Putamen (tissue), 1 donor: ENCODE measurements at regions not wholly inside any gene's neighbourhood (a gene's known extent, or its start where the extent isn't known, plus 50 kb on each side); places are given as distances from the start of the nearest gene placed in this dataset.

Source experiments
- DNase-seq: peaks from one replicate; pipeline ENCODE4 v3.0.0-alpha.2; 2016; ENCODE audit warnings: low spot score

GRCh38 chr20:63128367-63128766, 87.6 kb downstream of the YTHDF1 start:
- no peak for DNase-seq

GRCh38 chr20:63127700-63128364, 88.1 kb downstream of the YTHDF1 start:
- no peak for DNase-seq

GRCh38 chr20:63126876-63127699, 88.8 kb downstream of the YTHDF1 start:
- DNase-seq = no peak

GRCh38 chr20:63125838-63126601, 89.9 kb downstream of the YTHDF1 start:
- DNase-seq = no peak

- DNase-seq = no peak
Measured at GRCh38 chr20:63125581-63125837, 90.4 kb downstream of the YTHDF1 start.

GRCh38 chr20:63124782-63125580, 91.0 kb downstream of the YTHDF1 start:
- DNase-seq = no peak

- DNase-seq = no peak
Measured at GRCh38 chr20:63124092-63124781, 91.7 kb downstream of the YTHDF1 start.

- DNase-seq = no peak
Measured at GRCh38 chr20:63123331-63123741, 92.6 kb downstream of the YTHDF1 start.

- DNase-seq = no peak
Measured at GRCh38 chr20:63122626-63123025, 93.3 kb downstream of the YTHDF1 start.

- DNase-seq = no peak
Measured at GRCh38 chr20:63121749-63122405, 94.1 kb downstream of the YTHDF1 start.

GRCh38 chr20:63121246-63121645, 94.7 kb downstream of the YTHDF1 start:
- no peak for DNase-seq

- DNase-seq = no peak
Measured at GRCh38 chr20:63120808-63121090, 95.2 kb downstream of the YTHDF1 start.

- DNase-seq = no peak
Measured at GRCh38 chr20:63119963-63120807, 95.7 kb downstream of the YTHDF1 start.

GRCh38 chr20:63119121-63119962, 96.6 kb downstream of the YTHDF1 start:
- DNase-seq = no peak

- DNase-seq = no peak
Measured at GRCh38 chr20:63118303-63119120, 97.4 kb downstream of the YTHDF1 start.

- no peak for DNase-seq
Measured at GRCh38 chr20:63117661-63118302, 98.1 kb downstream of the YTHDF1 start.

GRCh38 chr20:63117151-63117550, 98.8 kb downstream of the YTHDF1 start:
- no peak for DNase-seq
